GM23338 (cell line): ENCODE measurements at regions not wholly inside any gene's neighbourhood (a gene's known extent, or its start where the extent isn't known, plus 50 kb on each side); places are given as distances from the start of the nearest gene placed in this dataset.

Experiments used
- ATAC-seq: fragments of 200-7000 bp; cut with Tn5 transposase; 3 replicates; pipeline ENCODE4 v1.9.1; 2020
- DNase-seq: peaks from one replicate; pipeline ENCODE4 v3.0.0-alpha.2; 2015; ENCODE audit warnings: low spot score
- H2AFZ ChIP-seq: fragments of 200-600 bp; sonication (generic); 2 replicates; pipeline ENCODE4 v1.8.0; 2016; ENCODE audit warnings: antibody characterized with exemption, mild to moderate bottlenecking, moderate library complexity
- H3F3A ChIP-seq: fragments of 200-600 bp; sonication (generic); replicated peaks from 2 replicates; pipeline ENCODE4 v1.8.0; 2017; ENCODE audit warnings: antibody characterized with exemption, mixed run types, low read depth
- H3K27ac ChIP-seq: fragments of 200-600 bp; sonication (generic); 2 replicates; pipeline ENCODE4 v1.6.1; 2016; ENCODE audit warnings: low read depth
- H3K27me3 ChIP-seq: fragments of 200-600 bp; sonication (generic); 2 replicates; pipeline ENCODE4 v1.8.0; 2016; ENCODE audit warnings: mild to moderate bottlenecking, mixed run types, moderate library complexity; ENCODE audit not compliant: insufficient read depth
- H3K36me3 ChIP-seq: fragments of 200-600 bp; sonication (generic); 2 replicates; pipeline ENCODE4 v1.8.0; 2016; ENCODE audit warnings: mild to moderate bottlenecking; ENCODE audit not compliant: insufficient read depth
- H3K4me1 ChIP-seq: fragments of 200-600 bp; sonication (generic); 2 replicates; pipeline ENCODE4 v1.8.0; 2016; ENCODE audit warnings: mild to moderate bottlenecking, moderate library complexity; ENCODE audit not compliant: insufficient read depth
- H3K4me2 ChIP-seq: fragments of 200-600 bp; sonication (generic); 2 replicates; pipeline ENCODE4 v1.7.1; 2017; ENCODE audit warnings: mixed run types
- H3K4me3 ChIP-seq: fragments of 200-600 bp; sonication (generic); 2 replicates; pipeline ENCODE4 v1.6.1; 2016; ENCODE audit warnings: mixed run types
- H3K79me2 ChIP-seq: fragments of 200-600 bp; sonication (generic); replicated peaks from 2 replicates; pipeline ENCODE4 v1.8.0; 2017; ENCODE audit warnings: mild to moderate bottlenecking; ENCODE audit not compliant: insufficient read depth
- H3K9me2 ChIP-seq: fragments of 200-600 bp; sonication (generic); 2 replicates; pipeline ENCODE4 v1.8.0; 2017; ENCODE audit not compliant: insufficient read depth
- H4K20me1 ChIP-seq: fragments of 200-600 bp; sonication (generic); replicated peaks from 2 replicates; pipeline ENCODE4 v1.8.0; 2017; ENCODE audit warnings: mild to moderate bottlenecking; ENCODE audit not compliant: insufficient read depth
- H3K27ac Mint-ChIP-seq: 2 replicates; pipeline ENCODE4 v1.8.0; 2020; ENCODE audit warnings: inconsistent platforms, mild to moderate bottlenecking, moderate library complexity, mixed read lengths
- H3K27me3 Mint-ChIP-seq: 3 replicates; pipeline ENCODE4 v1.8.0; 2022; ENCODE audit warnings: low read depth, mild to moderate bottlenecking, moderate library complexity, mixed read lengths, inconsistent platforms; ENCODE audit not compliant: insufficient read depth, poor library complexity
- H3K36me3 Mint-ChIP-seq: 3 replicates; pipeline ENCODE4 v1.8.0; 2021; ENCODE audit warnings: low read depth, mild to moderate bottlenecking, inconsistent platforms, moderate library complexity, mixed read lengths
- H3K4me1 Mint-ChIP-seq: 3 replicates; pipeline ENCODE4 v1.8.0; 2020; ENCODE audit warnings: mild to moderate bottlenecking, inconsistent platforms, mixed read lengths
- H3K4me3 Mint-ChIP-seq: 3 replicates; pipeline ENCODE4 v1.8.0; 2021; ENCODE audit warnings: moderate library complexity, mild to moderate bottlenecking, inconsistent platforms, mixed read lengths
- H3K9me3 Mint-ChIP-seq: 3 replicates; pipeline ENCODE4 v1.8.0; 2020; ENCODE audit warnings: moderate library complexity, mild to moderate bottlenecking, inconsistent platforms, mixed read lengths
- CREB1 ChIP-seq: fragments of 250-450 bp; sonication (Bioruptor Pico); IDR thresholded peaks from 2 replicates; pipeline ENCODE4 v1.5.0; 2020; ENCODE audit warnings: low read depth, mild to moderate bottlenecking, moderate library complexity
- ETS1 ChIP-seq: IDR thresholded peaks from 2 replicates; pipeline ENCODE4 v1.6.1; 2016; ENCODE audit warnings: antibody characterized with exemption
- EZH2 ChIP-seq: fragments of 200-600 bp; sonication (generic); IDR thresholded peaks from one replicate; pipeline ENCODE4 v1.8.0; 2017; ENCODE audit warnings: antibody characterized with exemption, mild to moderate bottlenecking, low read depth; ENCODE audit not compliant: unreplicated experiment
- EZH2phosphoT487 ChIP-seq: fragments of 200-600 bp; sonication (generic); IDR thresholded peaks from one replicate; pipeline ENCODE4 v1.8.1; 2018; ENCODE audit warnings: antibody characterized with exemption; ENCODE audit not compliant: unreplicated experiment
- JUNB ChIP-seq: IDR thresholded peaks from one replicate; pipeline ENCODE4 v1.6.1; 2016; ENCODE audit warnings: antibody characterized with exemption; ENCODE audit not compliant: unreplicated experiment
- NANOG ChIP-seq: IDR thresholded peaks from 2 replicates; pipeline ENCODE4 v1.6.1; 2016; ENCODE audit warnings: antibody characterized with exemption, borderline replicate concordance
- STAT1 ChIP-seq: IDR thresholded peaks from one replicate; pipeline ENCODE4 v1.6.1; 2016; ENCODE audit warnings: antibody characterized with exemption; ENCODE audit not compliant: unreplicated experiment
- ZNF114 ChIP-seq: fragments of 250-450 bp; sonication (Bioruptor Pico); IDR thresholded peaks from 2 replicates; pipeline ENCODE4 v1.5.0; 2020; ENCODE audit warnings: mild to moderate bottlenecking, moderate library complexity
- ZNF331 ChIP-seq: fragments of 250-450 bp; sonication (Bioruptor Pico); IDR thresholded peaks from 2 replicates; pipeline ENCODE4 v1.5.0; 2020; ENCODE audit warnings: low read depth, mild to moderate bottlenecking, moderate library complexity
- ZNF462 ChIP-seq: fragments of 250-450 bp; sonication (Bioruptor Pico); IDR thresholded peaks from 2 replicates; pipeline ENCODE4 v1.5.0; 2020; ENCODE audit warnings: mild to moderate bottlenecking, moderate library complexity
- TF ChIP-seq, protein P1 (sequence below), 2 experiments: fragments of 200-600 bp in 1 of 2; sonication (generic) in 1 of 2; conservative IDR thresholded peaks; 2 replicates each; pipeline versions ENCODE4 v1.5.1 to v1.6.1; 2016 to 2017; ENCODE audit warnings: antibody characterized with exemption in 2 of 2, low read depth in 2 of 2, mild to moderate bottlenecking in 2 of 2, moderate library complexity in 1 of 2
- TF ChIP-seq, protein P2 (sequence below): IDR thresholded peaks from one replicate; pipeline ENCODE4 v1.6.1; 2018; ENCODE audit warnings: antibody characterized with exemption; ENCODE audit not compliant: unreplicated experiment

DNA sequence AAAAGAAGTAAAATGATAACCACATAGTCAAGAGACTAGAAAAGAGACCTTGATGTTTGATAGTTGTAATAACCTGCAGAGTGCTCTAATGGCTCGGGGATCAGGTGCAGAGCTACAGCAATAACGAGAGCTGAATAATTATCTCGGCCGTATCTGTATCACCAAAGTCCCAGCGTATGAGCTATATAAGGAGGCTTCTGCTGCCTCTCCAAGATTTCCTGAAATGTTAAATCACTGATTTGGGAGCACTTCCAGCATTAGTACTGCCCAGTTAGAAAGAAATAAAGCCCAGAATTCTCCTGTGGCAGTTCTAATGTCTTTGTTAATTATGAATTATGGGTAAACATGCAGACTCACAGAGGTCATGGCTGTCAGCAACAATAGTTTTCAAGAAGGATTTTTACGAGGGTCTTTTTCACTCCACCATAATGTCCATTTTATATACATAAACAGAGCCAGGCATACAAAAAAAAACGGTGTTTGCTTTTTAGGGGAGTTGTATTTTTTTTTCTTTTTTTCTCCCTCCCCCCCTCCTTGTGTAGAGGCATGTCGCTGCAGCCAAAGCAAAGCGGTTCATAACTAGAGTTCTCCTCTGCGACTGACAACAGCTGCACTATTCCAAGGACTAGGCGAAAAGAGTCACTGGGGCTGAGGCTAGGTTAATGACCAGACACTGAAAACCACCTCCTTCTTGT lies 168.3 kb upstream of the VRK2 start:
- no peak overlapping the region for H3K4me3 ChIP-seq
- no peaks in the 10 kb centered on the region for H3K36me3 ChIP-seq
- H3K4me3 Mint-ChIP-seq: no peak overlapping the region
- H3K27me3 ChIP-seq: no peaks in the 10 kb centered on the region
- no peak for ATAC-seq
- H3K4me1 ChIP-seq: no peaks in the 10 kb centered on the region
- DNase-seq: no peak
- H3K4me1 Mint-ChIP-seq: peaks cover 5% of the 10 kb centered on the region; the same call in 2 of the 3 replicates
- no peak overlapping the region for H3K27ac Mint-ChIP-seq
- H3K79me2 ChIP-seq: no peaks in the 10 kb centered on the region
- no peaks in the 10 kb centered on the region for H3K9me3 Mint-ChIP-seq
- H3K36me3 Mint-ChIP-seq: no peaks in the 10 kb centered on the region
- peaks cover 3% of the 10 kb centered on the region; the same call in 1 of the 2 replicates for H3K9me2 ChIP-seq
- TF ChIP-seq EZH2phosphoT487 (no peak), ZNF114 (CRISPR knock-in tag) (no peak), NANOG (no peak), ZNF331 (CRISPR knock-in tag) (no peak), STAT1 (no peak), JUNB (no peak), ZNF462 (CRISPR knock-in tag) (no peak), EZH2 (no peak), CREB1 (no peak), ETS1 (no peak)
- TF ChIP-seq, protein P1, sequence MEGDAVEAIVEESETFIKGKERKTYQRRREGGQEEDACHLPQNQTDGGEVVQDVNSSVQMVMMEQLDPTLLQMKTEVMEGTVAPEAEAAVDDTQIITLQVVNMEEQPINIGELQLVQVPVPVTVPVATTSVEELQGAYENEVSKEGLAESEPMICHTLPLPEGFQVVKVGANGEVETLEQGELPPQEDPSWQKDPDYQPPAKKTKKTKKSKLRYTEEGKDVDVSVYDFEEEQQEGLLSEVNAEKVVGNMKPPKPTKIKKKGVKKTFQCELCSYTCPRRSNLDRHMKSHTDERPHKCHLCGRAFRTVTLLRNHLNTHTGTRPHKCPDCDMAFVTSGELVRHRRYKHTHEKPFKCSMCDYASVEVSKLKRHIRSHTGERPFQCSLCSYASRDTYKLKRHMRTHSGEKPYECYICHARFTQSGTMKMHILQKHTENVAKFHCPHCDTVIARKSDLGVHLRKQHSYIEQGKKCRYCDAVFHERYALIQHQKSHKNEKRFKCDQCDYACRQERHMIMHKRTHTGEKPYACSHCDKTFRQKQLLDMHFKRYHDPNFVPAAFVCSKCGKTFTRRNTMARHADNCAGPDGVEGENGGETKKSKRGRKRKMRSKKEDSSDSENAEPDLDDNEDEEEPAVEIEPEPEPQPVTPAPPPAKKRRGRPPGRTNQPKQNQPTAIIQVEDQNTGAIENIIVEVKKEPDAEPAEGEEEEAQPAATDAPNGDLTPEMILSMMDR (conservative IDR thresholded peaks at IDR 0.05; ENCODE audit: low read depth in 2 of 2): no peak
- TF ChIP-seq, protein P2, sequence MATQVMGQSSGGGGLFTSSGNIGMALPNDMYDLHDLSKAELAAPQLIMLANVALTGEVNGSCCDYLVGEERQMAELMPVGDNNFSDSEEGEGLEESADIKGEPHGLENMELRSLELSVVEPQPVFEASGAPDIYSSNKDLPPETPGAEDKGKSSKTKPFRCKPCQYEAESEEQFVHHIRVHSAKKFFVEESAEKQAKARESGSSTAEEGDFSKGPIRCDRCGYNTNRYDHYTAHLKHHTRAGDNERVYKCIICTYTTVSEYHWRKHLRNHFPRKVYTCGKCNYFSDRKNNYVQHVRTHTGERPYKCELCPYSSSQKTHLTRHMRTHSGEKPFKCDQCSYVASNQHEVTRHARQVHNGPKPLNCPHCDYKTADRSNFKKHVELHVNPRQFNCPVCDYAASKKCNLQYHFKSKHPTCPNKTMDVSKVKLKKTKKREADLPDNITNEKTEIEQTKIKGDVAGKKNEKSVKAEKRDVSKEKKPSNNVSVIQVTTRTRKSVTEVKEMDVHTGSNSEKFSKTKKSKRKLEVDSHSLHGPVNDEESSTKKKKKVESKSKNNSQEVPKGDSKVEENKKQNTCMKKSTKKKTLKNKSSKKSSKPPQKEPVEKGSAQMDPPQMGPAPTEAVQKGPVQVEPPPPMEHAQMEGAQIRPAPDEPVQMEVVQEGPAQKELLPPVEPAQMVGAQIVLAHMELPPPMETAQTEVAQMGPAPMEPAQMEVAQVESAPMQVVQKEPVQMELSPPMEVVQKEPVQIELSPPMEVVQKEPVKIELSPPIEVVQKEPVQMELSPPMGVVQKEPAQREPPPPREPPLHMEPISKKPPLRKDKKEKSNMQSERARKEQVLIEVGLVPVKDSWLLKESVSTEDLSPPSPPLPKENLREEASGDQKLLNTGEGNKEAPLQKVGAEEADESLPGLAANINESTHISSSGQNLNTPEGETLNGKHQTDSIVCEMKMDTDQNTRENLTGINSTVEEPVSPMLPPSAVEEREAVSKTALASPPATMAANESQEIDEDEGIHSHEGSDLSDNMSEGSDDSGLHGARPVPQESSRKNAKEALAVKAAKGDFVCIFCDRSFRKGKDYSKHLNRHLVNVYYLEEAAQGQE: no peak
- no peaks in the 10 kb centered on the region for H4K20me1 ChIP-seq
- H3K27me3 Mint-ChIP-seq: no peaks in the 10 kb centered on the region
- H3K4me2 ChIP-seq: no peak overlapping the region
- no peak overlapping the region for H3K27ac ChIP-seq
- H2AFZ ChIP-seq: 0 out of 2 replicates have a peak overlapping the region, but pooled peaks have one; percentile 47
- no peaks in the 10 kb centered on the region for H3F3A ChIP-seq
